Fibroblast of the aortic adventitia (primary cell): ENCODE measurements at regions not wholly inside any gene's neighbourhood (a gene's known extent, or its start where the extent isn't known, plus 50 kb on each side); places are given as distances from the start of the nearest gene placed in this dataset.

Experiments
- DNase-seq: peaks from one replicate; pipeline ENCODE4 v3.0.0-alpha.2; 2010; ENCODE audit warnings: low read depth
- H3K4me3 ChIP-seq: 2 replicates; pipeline ENCODE4 v1.5.1; 2011; ENCODE audit warnings: low read depth, mild to moderate bottlenecking, control low read depth, low read length, moderate library complexity
- CTCF ChIP-seq: IDR thresholded peaks from 2 replicates; pipeline ENCODE4 v1.5.1; 2011; ENCODE audit warnings: mild to moderate bottlenecking, low read length, control low read depth, inconsistent platforms; ENCODE audit not compliant: insufficient read depth

GRCh38 chr4:52317981-52318380, 266.9 kb downstream of the SPATA18 start:
- TF ChIP-seq CTCF: no peak
- DNase-seq: no peak

GRCh38 chr4:52329894-52330293, 278.8 kb downstream of the SPATA18 start:
- no peak for TF ChIP-seq CTCF
- no peak overlapping the region for H3K4me3 ChIP-seq
- no peak for DNase-seq

More at GRCh38 chr4:52317981-52318380, 266.9 kb downstream of the SPATA18 start:
- H3K4me3 ChIP-seq: no peak overlapping the region

- no peak for DNase-seq
- TF ChIP-seq CTCF: no peak
- no peak overlapping the region for H3K4me3 ChIP-seq
These were observed 292.5 kb downstream of the SPATA18 start for GRCh38 chr4:52343595-52343994.

GRCh38 chr4:52350926-52351325, 299.8 kb downstream of the SPATA18 start:
- TF ChIP-seq CTCF: no peak
- H3K4me3 ChIP-seq: no peak overlapping the region
- no peak for DNase-seq

- DNase-seq: no peak
- no peak for TF ChIP-seq CTCF
- no peak overlapping the region for H3K4me3 ChIP-seq
These were observed 300.7 kb downstream of the USP46 start for GRCh38 chr4:52358366-52358765.

- no peak overlapping the region for H3K4me3 ChIP-seq
- no peak for DNase-seq
- no peak for TF ChIP-seq CTCF
These were observed 300.2 kb downstream of the USP46 start for GRCh38 chr4:52358883-52359321.

- no peak overlapping the region for H3K4me3 ChIP-seq
- no peak for DNase-seq
- no peak for TF ChIP-seq CTCF
These were observed 292.9 kb downstream of the USP46 start for GRCh38 chr4:52366191-52366590.
